ENCODE measurements at regions not wholly inside any gene's neighbourhood (a gene's known extent, or its start where the extent isn't known, plus 50 kb on each side); places are given as distances from the start of the nearest gene placed in this dataset.

- DNase-seq, result no peak
These were observed 217.2 kb downstream of the CHRM3 start for GRCh38 chr1:239603530-239603929.

- no peak for DNase-seq
These were observed 220.6 kb downstream of the CHRM3 start for GRCh38 chr1:239606850-239607400.

- no peak for DNase-seq
These were observed 222.1 kb downstream of the CHRM3 start for GRCh38 chr1:239608469-239608868.

- no peak for DNase-seq
These were observed 226.0 kb downstream of the CHRM3 start for GRCh38 chr1:239612379-239612778.

GRCh38 chr1:239616673-239617072 is 230.3 kb downstream of the CHRM3 start:
- DNase-seq, result no peak

- no peak for DNase-seq
These were observed 230.9 kb downstream of the CHRM3 start for GRCh38 chr1:239617259-239617658.

- DNase-seq, result no peak
These were observed 231.4 kb downstream of the CHRM3 start for GRCh38 chr1:239617731-239618130.

GRCh38 chr1:239619190-239619589 is 232.8 kb downstream of the CHRM3 start:
- DNase-seq, result no peak

- no peak for DNase-seq
These were observed 244.4 kb downstream of the CHRM3 start for GRCh38 chr1:239630767-239631166.

GRCh38 chr1:239633432-239633831 is 247.1 kb downstream of the CHRM3 start:
- no peak for DNase-seq

- DNase-seq, result no peak
These were observed 248.9 kb downstream of the CHRM3 start for GRCh38 chr1:239635276-239635675.

GRCh38 chr1:239636347-239636746 is 250.0 kb downstream of the CHRM3 start:
- DNase-seq, result no peak

GRCh38 chr1:239644604-239645003 is 258.2 kb downstream of the CHRM3 start:
- no peak for DNase-seq

GRCh38 chr1:239647045-239647444 is 260.7 kb downstream of the CHRM3 start:
- no peak for DNase-seq

GRCh38 chr1:239647964-239648632 is 261.7 kb downstream of the CHRM3 start:
- no peak for DNase-seq

- DNase-seq, result no peak
These were observed 268.7 kb downstream of the CHRM3 start for GRCh38 chr1:239655023-239655422.

GRCh38 chr1:239657291-239657690 is 270.9 kb downstream of the CHRM3 start:
- DNase-seq, result no peak

GRCh38 chr1:239662950-239663349 is 276.6 kb downstream of the CHRM3 start:
- DNase-seq, result no peak

- no peak for DNase-seq
These were observed 285.9 kb downstream of the CHRM3 start for GRCh38 chr1:239672256-239672655.

GRCh38 chr1:239675735-239676134 is 289.4 kb downstream of the CHRM3 start:
- no peak for DNase-seq

- no peak for DNase-seq
These were observed 290.3 kb downstream of the CHRM3 start for GRCh38 chr1:239676522-239677273.

GRCh38 chr1:239677362-239677761 is 291.0 kb downstream of the CHRM3 start:
- no peak for DNase-seq

- DNase-seq, result no peak
These were observed 291.8 kb downstream of the CHRM3 start for GRCh38 chr1:239678181-239678580.

GRCh38 chr1:239682046-239682445 is 295.7 kb downstream of the CHRM3 start:
- no peak for DNase-seq

All from activated CD8-positive, alpha-beta memory T cell treated with anti-CD3 and anti-CD28 coated beads, Interleukin-2, amount 50 U/mL, for 4 hours (primary cell).